OCI-M2 (cell line): ENCODE measurements at regions not wholly inside any gene's neighbourhood (a gene's known extent, or its start where the extent isn't known, plus 50 kb on each side); places are given as distances from the start of the nearest gene placed in this dataset.

ENCODE experiments used
- DNase-seq: peaks from one replicate; lab custom pipeline; 2025; ENCODE audit not compliant: unreplicated experiment; lab: John Stamatoyannopoulos, UW

DNA sequence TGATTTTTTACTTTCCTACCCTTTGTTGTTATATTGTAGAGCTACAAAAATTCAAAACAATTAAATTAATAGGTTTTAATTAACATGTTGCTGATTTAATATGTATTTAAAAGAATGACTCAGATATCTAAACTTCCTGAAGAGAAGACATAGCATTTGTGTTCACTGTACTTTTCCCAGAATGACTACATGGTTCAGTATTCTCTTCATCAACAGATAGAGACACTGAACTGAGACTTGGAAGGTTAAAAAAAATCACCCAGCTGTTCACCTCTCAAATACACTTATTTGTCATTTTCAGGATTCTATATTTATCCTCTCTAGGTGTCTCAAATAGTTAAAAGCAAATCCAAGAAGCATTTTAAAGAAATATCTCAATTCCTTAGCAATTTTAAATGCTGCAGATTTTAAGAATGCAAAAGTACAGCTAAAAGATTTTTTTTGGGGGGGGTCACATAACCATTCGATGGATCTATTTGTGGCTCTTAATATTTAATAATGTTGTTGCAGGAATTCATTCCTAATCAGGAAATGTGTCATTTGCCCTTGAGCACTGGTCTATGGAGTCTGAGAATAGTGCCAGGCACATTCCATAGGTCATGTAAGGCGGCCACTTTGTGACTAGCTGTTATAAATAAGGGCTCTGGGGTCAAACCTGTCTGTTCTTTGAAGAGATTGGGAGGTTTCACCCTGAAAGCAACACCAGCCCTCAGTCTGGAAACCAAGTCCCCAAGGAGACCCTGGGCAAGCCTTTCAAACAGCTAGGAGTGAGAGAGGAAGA, 463.1 kb downstream of the NR2F1-AS1 start:
- no peak for DNase-seq

DNA sequence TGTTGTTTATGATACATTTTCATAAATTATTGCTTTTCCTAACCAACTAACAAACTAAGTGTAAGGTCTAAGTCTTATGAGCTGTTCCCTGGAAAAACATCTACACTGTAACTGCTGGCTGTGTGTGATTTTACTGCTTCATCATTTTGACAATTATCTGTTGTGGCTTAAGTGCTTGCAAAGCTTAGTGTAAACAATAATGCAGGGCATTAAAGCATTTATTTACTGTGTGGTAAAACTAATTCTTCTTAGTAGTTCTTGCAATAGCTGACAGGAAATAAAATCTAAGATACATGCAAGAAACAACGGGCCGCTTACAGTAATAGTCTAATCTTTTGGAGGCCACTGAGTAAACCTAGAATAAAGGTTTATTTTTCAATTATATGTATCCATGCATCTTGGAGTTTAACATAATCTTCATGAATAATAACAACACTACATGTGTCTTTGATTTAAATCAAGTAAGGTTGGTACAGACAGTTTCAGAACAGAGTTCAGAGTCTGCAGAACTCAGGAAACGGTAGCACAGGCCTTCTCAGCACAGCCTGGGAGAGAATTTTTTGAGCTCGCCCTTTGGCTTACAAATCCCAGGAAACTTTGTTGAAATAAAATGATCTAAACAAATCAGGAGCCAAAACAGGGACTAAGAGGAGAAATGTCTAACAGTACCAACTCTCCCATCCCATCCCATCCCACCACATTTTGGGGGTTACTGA, 473.1 kb downstream of the NR2F1-AS1 start:
- DNase-seq = no peak

DNA sequence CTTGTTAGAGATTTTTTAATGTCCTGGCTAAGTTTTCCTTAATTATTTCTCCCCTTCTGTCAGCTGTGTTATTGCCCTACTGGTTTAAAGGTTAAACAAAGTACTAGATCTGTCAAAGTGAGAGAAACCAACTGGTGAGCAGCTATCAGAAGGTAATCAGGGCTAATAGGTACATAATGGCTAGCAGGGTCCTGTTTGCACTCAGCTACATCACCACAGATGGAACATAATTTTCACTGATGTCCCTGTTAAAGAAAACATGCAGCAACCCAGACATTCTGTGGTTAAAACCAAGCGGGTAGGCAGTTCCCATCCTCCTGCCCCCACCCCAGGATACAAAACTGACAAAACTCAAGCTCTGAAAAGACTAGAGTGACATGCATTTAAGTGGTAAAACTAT, 473.9 kb downstream of the NR2F1-AS1 start:
- no peak for DNase-seq

DNA sequence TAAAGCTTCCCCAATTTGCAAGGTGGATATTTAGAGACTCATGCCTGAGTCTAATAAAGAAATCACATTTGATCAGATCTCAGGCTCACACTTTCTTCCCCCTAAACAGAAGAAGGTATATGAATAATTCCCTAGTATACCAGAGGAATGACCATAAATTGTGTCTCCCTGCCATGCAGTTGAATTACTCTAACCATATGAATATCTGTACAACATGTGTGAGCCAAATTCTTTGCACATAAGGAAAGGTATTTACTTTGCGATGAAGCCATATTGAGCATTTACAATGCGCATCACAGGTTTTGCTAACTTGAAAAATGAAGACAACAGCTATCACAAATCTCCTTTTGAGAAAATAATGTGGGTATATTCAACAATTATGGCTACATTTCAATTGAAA, 479.4 kb downstream of the NR2F1-AS1 start:
- DNase-seq = no peak

DNA sequence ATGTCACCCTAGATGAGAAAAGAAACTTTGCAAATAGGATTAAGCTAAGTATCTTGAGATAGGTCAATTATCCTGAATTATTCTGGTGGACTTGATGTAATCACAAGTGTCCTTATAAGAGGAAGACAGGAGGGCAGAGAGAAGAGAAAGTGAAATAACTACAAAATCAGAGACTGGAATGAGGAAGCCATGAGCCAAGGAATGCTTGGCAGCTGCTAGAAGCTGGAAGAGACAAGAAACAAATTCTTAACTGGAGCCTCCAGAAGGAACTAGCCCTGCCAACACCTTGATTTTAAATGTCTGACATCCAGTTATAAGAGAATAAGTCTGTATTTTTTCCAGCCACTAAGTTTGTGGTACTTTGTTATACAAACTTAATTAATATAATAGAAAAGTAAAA, 480.0 kb downstream of the NR2F1-AS1 start:
- DNase-seq = no peak

DNA sequence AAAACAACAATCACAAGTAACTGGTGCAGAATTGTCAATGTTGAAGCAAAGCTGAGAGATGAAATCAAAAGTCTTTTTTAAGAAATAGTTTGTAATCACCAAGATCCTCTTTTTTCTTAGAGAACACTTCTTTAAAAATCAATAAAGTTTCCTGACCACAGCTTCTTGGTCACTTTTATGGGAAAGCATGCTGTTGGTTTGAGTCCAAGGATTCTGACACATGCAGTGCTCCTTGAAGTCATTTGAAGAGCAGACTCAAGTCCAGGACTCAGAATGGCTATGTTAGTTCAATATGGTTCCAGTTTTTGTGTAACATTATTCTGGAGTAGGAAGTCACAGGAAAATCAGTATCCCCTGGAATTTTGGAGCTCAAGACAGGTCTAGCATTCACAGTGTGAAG, 480.6 kb downstream of the NR2F1-AS1 start:
- no peak for DNase-seq

DNA sequence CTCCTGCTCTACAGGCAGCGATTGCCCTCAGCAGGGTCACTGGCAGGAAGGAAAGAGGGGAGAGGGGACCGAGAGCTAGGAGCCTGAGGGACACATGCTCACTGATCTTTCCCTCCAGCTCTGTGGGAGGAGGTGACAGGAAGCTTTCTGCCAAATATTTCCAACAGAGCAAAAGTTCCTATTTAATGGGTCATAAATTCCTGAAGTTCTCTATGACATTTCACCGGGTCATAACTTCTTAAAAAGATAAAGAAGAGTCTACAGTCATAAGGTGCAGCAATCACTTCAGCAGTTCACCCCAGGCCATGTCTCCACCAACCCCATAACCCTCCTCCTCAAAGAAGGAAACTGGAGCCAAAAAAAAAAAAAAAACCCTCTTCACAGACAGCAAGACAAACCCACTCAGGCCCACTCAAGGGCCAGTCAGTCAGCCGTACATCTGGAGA, 481.1 kb downstream of the NR2F1-AS1 start:
- DNase-seq = no peak

DNA sequence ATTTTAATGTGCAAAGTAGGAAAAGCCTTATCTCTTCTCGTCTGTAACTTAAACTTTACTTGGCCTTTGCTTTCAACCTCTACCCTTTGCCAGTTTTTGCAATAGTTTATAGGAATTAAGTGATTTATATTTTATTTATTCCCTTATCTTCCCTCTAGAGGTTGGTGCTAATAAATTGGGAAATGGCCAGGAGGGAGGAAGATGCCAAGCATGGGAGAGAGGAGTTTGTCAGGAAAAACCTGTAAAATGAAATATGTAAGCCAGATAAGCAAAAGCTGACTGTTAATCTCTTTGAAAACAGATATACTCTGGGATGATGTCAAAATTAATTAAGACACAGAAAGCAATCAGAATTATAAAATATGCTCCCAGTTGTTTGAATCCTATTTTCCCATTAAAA, 484.5 kb downstream of the NR2F1-AS1 start:
- DNase-seq = no peak

DNA sequence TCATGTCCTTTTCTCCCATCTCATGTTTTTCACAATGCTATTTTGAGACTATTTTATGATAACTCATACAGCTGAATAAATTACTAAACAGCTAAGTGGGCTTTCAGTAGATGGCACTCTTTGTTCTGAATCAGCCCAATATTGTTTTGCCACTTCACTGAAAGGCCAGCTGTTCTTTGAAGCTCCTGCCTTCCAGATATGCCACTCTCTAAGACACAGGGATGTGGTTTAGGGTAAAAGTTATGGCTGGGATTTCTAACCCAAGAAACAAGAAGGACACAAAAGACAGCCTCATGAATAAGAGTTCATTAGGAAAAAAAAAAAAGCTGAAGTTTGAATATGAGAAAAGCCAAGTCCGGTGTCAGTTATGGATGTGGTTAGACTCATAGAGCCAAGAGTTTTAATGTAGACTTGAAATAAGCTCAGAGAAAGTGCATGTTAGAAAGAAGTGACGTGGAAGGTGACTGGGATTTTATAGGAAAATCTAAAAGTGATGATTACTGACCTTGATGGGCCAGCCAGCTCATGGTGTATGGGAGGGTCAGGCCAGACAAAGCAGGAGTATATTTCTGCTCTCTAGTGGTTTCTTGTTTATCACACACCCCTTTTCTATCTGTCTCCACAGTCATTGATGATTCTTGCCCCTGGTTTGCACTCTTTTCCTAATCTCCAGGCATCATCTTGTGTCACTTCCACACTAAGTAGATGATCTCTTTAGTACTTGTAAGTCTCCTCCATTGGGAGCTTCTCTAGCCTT, 488.5 kb downstream of the NR2F1-AS1 start:
- DNase-seq = no peak

DNA sequence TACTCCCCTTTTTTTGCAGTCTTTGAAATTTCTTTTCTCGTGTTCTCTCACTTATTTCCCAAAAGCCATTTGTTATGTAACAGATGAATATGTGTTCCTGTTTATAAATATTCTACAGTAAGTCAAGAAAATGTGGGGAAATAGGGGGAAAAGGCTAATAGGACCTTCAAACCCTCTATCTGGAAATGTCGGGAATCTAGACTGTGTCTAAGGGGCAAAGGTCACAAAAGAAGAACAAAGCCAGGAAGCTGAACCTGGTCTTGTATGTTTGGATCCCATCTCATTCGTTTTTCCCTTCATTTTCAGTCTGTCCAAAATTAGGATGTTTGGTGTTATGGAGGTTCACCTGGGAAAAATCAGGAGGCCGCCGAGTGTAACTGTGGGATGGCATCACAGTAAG, 490.3 kb downstream of the NR2F1-AS1 start:
- no peak for DNase-seq

DNA sequence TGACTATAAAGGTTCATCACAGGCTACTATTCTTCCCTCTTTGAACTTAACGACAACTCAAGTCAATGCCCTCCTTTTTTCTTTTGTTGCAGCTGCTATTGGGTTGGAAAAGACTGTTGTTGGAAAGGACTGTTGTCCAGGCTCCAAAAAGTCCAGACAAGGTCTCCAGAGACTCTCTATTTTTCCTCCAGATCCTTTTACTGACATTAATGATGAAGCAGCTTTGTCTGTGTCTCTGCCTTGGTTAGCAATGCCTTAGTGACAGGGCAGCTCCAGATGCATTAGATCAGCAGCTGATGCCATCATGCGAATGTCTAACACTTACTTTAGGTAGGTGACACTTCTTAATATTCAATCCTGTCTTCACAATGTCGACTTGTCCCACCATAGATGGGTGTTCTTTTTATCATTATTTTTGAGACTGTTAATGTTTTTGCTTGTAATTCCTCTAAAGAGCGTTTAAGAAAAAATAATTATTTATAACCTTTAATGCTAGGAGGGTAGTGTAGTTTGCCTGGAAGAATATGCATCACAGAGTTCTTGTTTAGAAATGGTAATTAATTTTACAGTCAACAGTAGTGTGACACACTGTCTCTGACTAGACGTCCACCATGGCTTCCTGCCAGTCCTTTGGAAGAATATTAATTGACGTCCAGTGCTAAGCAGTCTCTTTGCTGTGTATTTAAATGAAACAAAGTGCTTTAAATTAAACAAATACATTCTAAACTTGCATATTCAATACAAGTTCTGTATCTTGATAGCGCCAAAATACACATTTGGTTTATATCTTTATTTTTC, 492.2 kb downstream of the NR2F1-AS1 start:
- DNase-seq = no peak

DNA sequence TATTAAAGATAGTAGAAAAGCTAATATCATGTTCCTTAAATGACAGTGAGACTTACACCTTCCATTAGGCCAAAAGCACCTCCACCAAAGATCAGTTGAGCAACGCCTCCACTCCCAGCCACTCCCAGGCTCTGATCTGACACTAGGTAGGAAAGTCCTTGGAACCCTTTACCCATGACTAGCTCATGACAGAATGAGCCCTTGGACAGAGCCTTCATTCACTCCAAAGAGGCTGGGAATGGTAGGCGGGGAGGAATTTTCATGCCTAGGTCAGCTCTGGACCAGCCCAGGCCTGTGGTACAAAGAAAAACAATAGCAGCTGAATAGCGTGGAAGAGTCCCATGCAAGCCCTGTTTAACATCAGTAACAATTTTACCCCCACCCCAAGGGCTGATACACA, 493.7 kb downstream of the NR2F1-AS1 start:
- DNase-seq = no peak

DNA sequence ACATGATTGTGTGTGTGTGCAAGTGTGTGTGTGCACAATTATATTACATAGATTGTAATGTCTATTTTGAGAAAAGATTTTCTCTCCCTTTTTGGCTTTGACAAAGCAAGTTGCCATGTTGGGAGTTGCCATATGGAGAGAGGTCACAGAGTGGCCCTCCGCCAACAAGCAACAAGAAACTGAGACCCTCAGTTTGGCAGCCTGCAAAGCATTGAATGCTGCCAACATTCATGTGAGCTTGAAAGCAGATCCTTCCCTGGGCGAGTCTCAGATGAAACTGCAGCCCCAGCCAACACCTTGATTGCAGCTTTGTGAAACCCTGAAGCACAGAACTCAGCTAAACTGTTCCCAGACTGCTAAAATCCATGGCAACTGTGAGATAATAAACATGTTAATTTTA, 498.0 kb downstream of the NR2F1-AS1 start:
- DNase-seq = no peak

DNA sequence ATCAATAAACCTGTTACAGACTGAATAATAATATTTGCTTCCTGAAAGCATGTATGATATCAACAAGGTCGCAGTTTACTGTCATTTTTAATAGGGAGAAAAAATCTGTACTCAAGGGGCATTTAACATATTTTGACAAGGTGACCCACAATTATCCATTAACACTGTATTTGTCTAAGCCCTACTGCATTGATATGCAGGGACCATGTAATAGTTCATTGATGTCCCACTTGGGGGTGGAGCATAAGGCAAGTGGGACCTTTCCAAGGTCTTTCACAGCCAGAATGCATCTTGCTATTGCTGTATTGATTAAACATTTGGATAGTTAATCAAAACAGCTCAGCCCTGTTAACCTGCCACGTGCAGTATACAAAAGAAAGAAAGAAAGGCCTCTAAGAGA, 502.0 kb downstream of the NR2F1-AS1 start:
- no peak for DNase-seq

DNA sequence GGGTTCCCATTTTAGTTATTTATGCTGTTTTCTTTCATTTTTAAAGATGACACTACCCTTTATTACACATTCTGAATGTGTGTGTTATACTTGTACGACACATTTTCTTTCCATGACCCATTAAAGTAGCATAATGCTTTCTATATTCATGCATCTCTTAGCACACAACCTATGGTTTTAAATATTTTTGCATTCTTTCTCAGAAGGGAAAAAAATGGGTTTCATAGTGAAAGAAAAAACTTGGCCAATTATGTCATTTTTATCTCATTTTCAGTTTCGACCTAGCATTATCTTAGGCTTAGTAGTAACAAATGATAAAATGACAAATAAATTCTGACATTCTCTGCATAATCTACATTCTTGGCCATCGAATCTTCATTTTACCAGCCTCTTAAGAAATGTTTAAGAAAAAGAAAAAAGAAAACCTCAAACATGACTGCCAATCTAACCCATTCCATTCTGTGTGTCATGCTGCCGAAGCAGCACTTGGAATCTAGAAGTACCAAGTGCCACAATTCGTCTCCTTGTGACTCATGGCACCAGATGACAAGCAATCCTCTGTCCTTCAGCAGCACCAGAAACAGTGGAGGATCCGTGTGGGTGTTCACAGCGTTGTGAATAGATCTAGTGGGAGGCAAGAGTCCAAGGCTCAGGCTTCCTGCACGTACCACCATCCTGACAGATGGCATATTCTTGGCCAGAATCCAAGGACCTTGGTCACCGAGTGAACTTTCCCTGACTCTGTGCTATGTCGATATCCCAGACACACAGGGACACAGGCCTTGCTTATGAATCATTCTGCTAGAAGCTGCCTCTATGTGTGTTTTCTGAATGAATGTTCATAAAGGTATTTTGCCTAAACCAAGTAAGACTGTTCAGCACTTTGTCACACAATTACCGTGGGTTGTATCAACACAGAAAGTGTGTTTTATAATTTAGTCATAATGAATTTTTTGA, 502.7 kb downstream of the NR2F1-AS1 start:
- no peak for DNase-seq

DNA sequence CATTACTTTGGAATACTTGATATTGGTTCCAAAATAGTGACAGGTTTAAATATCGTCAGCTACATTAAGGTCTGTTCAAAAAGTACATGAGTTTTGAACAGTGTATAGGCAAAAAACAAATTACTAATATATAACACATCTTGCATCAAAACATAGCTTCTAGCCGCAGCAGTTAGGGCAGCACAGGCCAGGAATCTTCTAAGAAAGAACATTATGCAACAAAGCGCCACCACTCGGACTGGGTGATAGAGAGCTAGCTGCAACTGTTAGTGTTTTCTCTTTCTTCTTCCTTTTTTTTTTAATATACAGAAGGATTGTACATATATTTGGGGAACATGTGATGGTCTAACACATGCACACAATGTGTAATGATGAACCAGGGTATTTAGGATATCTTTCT, 504.5 kb downstream of the NR2F1-AS1 start:
- no peak for DNase-seq

DNA sequence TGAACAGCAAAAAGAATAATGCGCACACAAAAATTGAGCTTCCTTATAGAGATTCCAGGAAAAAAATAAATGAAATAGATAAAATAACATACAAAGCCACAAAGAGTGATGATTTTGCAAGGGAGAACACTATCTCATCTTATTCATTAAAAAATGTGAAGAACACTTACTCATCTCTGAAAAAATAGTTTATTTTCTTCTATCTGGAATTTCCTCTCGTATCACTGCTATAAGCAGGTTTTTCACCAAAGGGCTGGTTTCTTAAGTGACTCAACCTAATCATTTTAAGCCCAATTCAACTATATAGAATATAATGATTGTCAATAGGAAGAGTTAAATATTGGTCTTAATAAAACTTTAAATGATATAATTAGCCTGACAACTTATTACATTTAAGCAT, 504.9 kb downstream of the NR2F1-AS1 start:
- no peak for DNase-seq

DNA sequence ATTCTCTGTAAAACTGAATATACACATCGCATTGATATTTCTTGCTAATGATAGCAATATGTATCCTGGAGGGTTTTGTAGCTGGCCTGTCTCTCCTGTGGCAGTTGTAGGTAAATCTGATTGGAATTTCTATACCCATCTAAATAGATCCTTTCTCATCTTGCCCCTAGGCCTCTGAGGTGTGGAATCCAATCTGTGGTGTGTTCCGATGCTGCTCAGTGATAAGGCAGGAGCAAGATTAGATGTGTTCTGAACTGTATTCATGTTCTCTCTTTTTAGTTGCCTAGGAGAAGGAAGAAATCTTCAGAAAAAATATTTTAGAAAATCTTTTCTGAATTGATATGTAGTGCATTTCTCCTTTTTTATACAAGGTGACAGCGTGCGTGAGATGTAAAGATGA, 507.5 kb downstream of the NR2F1-AS1 start:
- DNase-seq = no peak

DNA sequence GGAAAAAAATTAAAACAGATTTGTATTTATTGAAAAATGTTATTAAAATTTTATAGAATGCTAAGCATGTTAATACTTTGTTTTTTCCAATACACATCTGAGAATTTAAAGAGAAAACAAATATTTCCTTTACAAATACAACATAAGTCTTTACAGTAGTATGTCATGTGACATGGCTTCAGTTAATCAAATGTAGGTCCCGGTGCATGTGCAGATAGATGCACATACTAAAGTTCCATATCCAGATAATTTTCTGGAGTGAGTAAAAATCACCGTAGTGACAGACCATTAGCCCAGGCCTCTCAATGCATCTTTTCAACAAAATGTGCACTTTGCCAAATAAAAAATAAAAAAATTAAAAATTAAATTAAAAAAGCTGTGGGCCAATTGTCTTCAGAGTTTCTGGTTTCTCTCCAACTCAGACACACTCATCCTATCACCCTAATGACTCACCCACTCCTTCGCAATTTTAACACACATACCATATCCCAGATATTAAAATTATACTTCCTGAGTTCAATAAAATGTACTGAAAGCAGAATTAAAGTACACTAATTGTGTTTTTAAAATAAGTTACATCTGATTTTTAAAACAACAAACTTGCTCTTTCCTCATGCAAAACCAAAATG, 508.1 kb downstream of the NR2F1-AS1 start:
- no peak for DNase-seq

DNA sequence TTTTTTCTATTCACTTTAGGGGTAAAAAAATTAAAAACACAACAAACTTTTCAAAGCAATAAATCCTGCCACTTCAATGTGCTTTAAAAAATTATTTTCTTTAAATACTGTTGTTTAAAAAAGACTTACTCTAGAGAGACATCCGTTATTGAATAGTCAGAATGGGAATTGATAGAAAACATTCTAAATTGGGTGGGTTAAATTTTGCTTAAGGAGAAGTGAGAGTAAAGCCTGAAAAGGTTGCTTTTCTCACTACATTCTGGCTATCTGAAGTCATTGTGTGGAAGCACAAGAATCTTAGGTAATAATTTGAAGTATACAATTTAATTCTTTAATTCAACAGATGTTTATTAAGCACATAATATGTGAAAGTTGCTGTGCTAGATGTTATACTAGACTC, 509.3 kb downstream of the NR2F1-AS1 start:
- DNase-seq = no peak
